Stromal cell of bone marrow (primary cell): ENCODE measurements at regions not wholly inside any gene's neighbourhood (a gene's known extent, or its start where the extent isn't known, plus 50 kb on each side); places are given as distances from the start of the nearest gene placed in this dataset.

Experiments used
- DNase-seq: peaks from one replicate; pipeline ENCODE4 v3.0.0-alpha.2; 2012; ENCODE audit warnings: low read depth

DNA sequence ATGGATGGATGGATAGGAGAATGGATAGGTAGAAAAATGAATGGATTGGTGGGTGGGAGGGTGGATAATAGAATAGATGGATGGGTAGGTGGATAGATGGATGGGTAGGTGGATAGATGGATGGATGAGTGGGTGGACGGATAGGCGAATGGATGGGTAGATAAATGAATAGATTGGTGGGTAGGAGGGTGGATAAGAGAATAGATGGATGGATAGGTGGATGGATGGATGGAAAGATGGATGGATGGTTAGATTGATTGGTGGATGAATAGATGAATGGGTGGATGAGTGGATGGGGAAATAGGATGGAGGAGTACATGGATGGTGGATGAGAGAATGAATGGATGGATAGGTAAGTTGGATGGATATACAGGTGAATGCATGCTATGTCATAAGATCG is 110.5 kb downstream of the CEBPB start:
- no peak for DNase-seq

DNA sequence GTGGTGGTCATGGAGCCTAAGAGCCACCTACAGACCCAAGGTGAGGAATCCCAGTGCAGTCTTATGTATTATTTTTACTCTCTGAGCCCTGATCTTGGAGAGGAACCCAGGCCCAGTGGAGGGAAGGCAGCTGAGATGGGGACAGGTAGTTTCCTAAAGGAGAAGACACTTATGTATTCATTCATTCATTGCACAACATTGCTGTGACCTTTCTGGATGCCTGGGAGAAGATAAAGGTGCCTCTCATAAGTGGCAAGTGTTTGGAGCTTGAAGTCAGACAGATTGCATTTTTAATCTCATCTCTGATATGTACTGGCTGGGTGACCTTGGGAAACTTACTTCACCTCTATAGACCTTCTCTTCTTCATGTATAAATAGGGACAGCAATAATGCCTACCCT is 111.1 kb downstream of the CEBPB start:
- no peak for DNase-seq

DNA sequence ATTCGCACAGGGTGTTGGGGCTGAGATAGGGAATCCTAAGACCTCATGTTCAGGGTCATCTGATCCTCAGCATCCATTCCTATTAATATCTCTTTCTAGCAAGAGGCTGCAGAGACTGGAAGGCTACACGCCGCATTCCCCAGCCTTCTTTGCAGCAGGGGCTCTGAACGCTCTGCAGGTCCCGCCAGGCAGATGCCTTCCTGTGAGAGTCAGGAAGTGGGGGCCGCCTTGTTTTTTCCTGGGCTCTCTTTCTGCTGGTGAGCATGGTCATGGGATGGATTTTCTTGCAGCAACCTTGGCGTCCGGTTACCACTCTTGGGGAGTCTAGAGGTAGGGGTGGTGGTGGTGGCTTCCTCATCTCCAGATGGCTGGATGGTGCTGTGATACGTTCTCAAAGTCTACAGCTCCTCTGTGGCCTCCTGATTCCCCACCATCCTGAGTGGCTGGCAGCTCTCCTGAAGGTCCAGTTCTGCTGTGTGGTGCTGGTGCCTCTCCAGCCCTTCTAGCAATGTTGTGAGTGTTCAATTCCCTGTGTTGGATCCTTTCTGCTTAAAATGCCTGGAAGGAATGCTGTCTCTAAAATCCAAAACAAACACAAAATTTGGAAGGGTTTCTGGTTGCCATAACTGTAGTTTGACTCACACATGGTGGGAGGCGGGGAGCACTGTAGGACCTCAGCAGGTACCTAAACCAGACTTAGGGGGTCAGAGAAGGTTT is 111.9 kb downstream of the CEBPB start:
- peak; percentile 81 for DNase-seq

DNA sequence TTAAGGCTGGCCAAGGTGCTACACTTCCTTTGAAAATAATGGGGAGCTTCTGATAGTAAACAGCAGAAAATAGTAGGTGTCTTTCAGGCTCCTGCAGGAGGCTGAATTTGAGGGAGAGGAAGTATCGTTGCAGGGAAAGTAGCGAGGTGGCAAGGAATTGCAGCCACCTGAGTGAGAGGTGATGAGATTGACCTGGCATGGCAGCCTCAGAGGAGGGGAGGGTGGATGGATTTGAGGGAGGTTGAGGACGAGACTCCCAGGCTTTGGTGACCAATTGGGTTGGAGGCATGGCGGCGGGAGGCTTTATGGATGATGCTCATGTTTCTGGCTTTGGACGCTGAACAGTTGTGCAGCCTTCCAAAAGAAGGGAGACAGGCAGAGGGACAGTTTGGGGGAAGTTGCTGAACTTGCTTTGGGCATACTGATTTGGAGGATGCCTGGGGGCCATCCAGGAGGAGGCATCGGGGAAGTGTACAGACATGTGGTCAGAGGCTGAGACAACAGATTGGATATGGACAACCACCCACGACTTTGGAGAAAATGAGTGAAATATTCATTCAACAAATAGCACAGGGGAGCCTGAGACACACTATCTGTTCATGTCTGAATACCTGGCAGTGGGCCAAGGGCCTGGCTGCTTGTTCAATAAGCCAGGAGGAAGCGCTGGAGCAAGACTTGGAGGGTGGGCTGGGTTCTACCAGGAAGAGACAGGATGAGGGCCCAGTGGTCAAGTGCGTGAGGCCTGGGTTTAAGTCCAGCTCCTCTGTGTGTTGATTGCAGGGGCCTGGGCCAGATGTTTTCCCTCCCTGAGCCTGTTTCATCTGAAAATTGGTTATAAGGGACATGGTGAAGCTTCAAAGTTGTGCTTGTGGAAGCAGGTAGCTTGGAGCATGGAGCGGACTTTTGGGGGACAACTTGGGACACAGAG is 113.2 kb downstream of the CEBPB start:
- no peak for DNase-seq

DNA sequence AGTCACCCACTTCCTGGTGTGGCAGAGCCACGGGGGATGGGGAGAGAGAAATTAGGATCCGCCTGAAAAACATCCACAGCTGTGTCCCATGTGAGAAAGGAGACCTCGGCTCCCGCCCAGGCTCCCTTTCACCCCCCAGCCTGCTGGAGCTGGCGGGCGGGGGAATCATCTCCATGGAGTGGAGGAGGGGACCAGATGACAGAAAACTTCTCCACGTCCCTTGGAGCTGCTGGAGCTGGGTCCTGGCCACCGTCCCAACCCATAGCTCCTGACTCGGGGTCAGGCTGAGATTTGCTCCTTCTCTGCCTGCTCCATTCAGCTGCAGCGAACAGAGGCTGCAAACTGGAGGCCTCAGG is 113.8 kb downstream of the CEBPB start:
- no peak for DNase-seq

DNA sequence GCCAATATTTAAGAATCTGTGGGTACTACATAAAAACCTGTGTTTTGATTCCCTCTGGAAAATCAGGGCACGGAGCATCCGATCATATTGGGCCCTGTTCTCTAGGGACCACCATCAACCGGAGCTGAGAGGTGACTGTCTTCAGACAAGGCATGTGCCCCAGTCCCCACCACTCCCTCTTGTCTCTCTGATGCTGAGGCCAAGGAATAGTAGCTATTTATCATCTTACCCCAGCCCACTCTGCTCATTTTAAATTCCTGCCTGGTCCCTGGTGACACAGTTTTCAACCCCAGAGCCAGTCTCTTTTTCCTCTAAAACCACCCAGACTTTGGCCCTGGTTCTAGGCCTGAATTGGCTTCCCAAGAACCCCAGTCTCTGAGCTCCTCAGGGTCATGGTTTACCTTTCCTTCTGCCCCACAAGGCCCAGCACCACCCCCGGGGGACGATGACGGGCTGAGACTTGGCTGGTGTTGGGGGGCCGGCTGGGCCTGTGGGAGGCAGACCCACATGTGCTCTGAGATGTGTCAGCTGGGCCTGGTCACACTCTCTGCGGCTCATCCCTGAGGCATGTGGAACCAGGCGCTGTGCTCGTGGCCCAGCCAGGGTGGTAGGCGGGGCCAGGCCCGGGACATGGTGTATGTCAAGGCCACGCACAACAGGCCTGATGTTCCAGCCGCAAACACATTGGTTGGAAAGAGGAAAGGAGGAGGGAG is 114.4 kb downstream of the CEBPB start:
- peak; percentile 98 for DNase-seq

DNA sequence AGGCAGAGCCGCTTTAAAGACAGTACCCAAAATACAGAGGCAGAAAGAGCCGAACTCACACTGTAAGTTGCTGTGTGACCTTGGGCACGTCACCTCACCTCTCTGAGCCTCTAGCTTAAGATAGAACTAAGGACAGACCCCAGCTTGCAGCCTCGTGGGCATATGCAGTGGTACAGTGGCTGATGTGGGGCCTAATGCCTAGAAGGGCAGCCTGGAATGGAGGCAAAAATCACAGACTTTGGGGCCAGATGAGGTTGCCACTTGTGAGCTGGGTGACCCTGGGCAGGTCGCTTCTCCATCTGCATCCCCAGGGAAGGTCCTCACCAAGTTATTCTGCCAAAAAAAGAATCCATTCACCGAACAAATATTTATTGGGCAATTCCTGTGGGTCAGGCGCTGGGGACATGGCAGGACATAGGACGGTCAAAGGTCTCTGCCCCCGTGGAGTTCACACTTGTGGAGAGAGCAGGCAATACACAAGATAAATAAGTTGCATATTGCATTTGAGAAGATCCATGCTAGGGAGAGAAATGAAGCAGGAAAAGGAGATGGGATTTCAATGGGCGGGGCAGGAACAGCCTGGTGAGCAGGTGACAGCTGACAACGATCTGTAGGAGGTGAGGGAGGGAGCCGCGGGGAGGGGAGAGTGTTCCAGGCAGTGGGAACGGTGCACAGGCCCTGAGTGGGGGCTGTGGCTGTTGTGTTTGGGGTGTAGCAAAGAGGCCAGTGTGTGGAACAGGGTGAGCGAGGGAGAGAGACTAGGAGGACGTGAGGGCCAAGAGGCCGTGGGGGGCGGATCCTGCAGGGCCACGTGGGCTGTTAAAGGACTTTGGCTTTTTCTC is 115.2 kb downstream of the CEBPB start:
- DNase-seq = no peak

DNA sequence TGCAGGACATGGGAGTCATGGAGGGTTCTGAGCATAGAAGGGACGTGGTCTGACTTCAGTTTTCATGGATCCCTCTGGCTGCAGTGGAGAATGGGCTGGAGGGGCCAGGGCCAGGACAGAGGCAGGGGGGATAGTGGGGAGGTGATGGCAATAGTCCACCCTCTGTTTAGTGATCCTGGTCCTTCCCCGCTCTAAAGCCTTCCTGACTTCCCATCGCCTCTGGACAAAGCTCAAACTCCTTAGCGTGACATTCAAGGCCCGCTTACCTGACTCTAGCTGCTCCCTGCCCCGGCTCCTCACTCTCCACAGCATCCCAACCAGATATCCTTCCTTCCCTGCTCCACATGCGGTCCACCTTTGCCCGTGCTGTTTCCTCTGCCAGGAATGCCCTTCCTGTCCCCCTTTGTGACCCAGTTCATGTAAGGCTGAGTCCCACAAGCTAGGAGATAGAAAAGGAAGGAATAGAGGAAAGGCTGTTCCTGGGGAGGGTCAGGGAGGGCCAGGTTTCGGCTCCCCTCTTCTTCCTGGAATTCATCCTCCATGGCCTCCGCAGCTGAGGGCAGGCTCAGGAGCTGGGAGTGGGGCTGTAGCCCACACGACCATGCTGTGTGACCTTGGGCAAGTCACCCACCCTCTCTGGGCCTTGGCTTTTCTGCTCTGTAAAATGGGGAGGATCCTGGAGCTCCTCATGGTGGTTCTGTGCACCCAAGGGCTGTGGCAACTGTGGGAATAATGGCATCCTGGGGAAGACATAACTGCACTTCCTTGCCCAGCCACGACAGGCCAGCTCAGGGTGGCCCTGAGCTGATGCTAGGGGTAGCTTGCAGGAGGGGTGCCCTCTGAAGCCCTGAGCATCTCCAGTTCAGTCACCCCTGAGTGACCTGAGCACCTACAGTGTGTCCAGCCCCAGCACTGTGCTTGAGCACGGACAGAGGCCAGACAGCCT is 116.1 kb downstream of the CEBPB start:
- no peak for DNase-seq

DNA sequence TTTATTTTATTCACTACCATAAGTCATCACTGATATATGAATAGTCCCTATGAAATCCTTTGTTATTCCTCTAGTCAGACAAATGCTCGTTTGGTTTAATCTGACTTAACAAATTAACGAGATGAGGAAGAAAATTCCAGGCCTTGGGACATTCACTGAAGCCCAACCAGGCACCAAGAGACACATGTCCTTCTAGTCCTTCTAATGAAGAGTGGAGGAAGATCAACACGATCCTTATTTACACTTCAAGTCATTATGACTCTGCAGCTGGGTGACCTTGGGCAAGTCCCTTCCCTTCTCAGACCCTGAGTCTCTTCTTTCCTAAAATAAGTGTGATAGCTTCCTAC is 117.5 kb downstream of the CEBPB start:
- no peak for DNase-seq

DNA sequence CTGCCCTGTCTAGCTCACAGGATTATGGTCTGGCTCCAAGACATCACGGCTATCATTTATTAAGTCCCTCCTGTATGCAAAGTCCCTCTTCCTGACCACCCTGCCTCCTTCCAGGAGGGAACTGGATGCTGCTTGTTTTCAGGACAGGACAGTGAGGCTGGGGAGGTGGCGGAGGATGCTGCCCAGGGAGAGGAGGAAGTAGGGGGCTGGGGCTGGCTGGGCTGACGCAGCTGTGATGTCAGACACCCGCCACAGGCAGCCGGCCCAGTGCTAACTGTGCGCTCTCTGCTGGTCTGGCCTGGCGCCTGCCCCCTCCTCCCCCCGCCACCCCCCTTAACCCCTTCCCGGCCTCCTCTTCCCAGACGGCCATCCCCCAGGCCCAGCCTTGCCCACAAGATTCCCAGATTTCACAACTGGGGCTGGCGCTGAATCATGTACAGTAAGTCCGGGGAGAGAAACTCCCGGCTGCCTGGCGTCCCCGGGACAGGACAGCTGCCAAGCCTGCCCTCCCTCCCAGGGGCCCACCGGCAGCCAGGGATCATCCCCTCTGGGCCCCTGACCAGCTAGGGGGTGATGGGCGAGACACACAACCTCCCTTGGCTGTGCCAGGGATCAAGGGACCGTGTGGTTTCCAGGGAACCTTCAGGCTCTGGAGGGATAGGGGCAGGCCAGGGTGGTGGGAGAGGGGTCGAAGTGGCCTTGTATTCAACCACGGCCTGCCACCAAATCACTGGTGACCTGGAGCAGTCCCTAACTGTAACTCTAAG is 118.1 kb downstream of the CEBPB start:
- peak; percentile 99 for DNase-seq

DNA sequence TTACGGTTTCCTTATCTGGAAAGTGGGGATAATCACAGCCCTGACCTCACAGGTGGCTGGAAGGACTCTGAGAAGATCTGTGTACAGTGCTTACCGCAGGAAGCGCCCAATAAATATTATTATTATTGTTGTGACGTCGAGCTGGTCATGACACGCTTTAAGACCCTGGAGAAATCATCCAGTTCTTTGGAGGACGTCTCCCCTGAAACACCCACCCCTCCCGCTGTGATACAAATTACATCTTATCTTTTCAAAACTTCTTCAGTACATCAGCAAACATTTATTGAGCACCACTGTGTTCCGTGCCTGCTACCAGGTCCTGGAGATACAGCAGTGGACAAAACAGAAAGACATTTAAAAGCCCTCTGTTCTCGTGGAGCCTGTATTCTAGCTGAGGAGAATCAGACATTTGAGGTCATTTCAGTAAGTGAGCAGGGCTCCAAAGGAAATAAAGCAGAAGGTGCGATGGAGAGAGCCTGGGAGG is 118.7 kb downstream of the CEBPB start:
- no peak for DNase-seq

DNA sequence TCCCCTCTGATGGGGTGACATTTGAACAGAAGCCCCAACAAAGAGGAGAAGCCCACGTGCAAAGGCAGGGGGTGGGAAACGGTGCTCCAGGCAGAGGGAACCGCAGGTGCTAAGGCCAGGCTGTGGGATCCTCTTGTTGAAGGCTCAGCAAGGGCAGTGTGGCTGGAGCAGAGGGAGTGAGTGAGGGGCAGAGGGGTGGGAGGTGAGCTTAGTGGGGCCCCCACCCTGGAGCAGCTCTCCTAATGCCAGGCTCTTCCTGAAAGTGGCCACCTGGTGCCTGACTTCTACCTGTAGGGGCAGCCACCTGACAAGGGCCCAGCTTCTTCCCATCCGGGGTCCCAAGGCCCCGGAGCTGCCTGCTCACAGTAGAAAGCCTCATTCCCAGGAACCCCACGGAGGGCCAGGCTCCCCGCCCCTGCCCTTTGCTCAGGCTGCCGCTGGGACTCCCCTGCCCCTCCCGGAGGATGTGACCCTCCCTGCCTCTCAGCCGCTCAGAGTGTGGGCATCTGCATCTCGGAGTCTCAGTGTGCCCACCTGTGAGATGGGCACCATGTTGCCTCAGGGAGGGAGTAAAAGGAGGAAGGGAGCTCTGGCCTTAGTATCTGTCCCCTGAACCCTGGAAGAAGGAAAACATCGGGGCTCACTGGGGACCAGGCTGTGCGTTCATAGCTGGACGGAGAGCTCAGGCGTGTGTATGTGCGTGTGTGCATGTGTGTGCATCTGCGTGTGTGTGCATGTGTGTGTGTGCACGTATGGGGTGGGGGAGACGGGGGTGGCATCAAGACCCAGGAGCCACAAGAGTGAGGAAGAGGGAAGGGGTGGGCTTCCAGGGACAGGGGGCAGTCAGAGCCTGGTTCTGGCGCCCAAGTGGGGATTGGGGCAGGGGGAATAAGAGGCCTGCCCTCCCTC is 119.4 kb downstream of the CEBPB start:
- no peak for DNase-seq

DNA sequence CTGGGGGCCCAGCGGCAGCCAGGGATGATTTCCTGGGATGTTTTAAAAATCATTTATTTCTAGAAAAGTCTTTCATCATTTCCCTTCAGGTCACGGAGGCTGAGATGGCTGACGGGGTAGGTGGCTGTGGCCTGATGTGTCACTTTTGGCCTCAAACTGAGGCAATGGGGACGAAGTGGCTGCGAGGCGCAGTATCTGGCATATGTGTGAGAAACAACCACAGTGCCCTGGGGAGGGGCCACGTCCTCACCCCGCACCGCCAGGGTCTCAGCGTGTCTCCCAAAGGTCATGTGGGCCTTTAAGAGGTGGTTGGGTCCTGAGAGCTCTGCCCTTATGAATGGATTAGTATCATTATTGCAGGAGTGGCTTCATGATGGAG is 120.0 kb downstream of the CEBPB start:
- no peak for DNase-seq

DNA sequence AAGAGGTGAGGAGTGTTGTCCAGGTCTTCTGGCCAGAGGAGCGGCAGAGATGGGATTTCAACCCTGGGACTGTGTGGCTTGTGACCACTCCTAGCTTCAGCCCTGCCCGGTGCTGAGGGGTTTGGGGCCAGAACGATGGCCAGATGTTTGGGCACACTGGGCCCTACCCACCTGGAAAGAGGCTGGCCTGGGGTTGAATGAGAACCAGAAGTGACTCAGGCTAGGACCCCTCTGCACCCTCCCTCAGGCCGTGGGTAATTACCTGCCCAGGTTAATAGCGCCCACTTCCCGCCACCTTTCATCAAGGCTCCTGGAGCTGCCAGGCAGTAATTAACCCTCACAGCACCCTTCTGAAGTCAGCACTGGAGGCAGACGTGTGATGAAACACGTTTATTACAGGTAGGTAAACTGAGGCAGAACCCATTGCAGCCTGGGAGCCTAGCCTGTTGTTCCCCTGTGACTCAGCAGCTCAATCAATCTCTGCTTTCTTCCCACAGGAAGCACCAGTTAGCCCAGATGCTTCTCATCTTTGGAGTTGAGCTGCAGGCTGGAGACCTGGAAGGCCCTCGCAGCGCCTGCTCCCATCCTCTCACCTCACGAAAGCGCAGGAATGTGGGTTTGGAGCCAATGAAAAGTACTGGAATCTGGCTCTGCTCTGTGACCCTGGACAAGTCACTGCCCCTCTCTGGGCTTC is 120.8 kb downstream of the CEBPB start:
- no peak for DNase-seq

DNA sequence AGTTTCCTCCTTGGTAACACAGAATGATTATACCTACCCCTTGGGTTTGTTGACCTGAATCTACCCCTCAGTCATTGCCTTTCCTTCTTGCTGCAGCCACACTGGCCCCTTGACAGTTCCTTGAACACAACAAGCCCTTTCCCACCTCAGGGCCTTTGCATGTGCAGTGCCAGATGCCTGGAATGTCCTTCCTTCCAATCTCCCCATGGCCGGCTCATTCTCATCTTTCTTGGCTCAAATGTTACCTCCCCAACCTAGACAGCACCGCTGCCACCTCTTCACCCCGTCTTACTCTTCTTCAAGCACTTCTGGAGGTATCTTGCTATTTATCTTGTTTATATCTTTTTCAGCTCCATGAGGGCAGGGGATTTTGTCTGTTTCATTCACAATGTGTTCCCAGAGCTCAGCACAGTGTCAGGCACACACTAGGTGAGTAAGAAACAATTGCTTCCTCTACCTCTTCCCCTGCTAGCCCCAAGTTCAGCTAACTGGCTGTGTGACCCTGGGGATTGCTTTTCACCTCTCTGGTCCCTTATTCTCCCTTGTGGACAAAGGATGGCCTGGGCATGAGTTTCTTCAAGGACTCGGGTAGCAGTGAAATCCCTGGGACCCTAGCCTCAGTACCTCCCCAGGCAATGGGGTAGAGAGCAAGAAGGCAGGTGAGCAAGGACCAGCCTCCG is 121.5 kb downstream of the CEBPB start:
- DNase-seq = no peak

DNA sequence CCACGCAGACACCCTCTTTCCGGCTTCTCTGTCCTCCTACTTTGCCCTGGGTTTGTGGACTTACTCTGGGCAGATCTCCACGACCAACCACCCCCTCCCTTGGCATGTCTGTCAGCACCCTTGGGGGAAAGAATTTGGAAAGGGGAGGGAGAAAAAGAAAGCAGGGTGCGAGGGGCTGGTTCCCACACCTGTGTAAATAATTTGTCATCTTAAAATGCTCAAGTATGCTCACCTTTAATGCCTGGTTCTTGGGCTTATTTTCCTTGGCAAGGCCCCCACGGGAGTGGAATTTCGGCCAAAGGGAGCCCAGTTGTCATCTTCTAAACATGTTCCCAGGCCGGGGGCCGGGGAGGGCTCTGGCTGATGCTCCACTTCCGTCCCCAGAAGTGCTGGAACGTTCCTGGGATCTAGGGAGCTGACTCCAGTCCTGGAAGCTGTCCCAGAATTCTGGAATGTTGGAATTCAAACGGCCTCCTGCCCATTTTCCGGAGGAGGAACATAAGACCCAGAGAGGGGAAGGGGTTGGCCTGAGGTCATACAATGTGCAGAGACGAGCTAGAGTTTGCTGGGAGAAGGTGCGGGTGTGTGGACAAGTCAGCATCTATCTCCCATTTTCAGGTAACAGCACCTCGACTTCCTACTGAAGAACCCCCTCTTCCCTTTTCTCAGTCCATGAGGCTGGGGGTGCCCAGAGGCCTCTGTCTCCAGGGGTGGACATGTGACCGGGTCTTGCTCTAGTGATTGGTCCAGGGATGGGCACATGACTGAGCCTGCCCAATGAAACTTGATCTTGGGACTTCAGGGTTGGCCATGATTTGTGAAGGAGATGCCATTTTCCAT is 122.3 kb downstream of the CEBPB start:
- peak; percentile 69 for DNase-seq

DNA sequence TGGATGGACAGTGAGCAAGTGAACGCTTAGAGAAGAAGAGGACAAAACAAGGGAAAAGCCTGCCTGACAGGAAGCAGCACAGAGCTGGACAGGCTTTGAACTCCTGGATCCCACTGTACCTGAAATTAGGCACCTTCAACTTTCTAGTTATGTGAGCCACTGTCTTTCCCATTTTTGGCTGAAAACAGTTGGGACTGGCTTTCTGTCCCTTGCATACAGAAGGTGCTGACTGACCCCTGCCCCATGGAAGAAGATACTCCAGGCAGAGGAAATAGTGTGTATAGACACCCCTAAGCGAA is 122.8 kb downstream of the CEBPB start:
- DNase-seq = no peak
